KMS-11 (cell line): ENCODE measurements at regions not wholly inside any gene's neighbourhood (a gene's known extent, or its start where the extent isn't known, plus 50 kb on each side); places are given as distances from the start of the nearest gene placed in this dataset.

ENCODE experiments used
- H2AFZ ChIP-seq: fragments of 200-600 bp; sonication (generic); 2 replicates; pipeline ENCODE4 v1.6.1; 2016; ENCODE audit warnings: antibody characterized with exemption, mixed run types, low read depth
- H3K27ac ChIP-seq: fragments of 200-600 bp; sonication (generic); 2 replicates; pipeline ENCODE4 v1.6.1; 2016; ENCODE audit warnings: mild to moderate bottlenecking, mixed run types
- H3K27me3 ChIP-seq: fragments of 200-600 bp; sonication (generic); 2 replicates; pipeline ENCODE4 v1.6.1; 2017; ENCODE audit warnings: mild to moderate bottlenecking, low read depth, mixed run types, moderate library complexity; ENCODE audit not compliant: insufficient read depth
- H3K36me3 ChIP-seq: fragments of 200-600 bp; sonication (generic); 2 replicates; pipeline ENCODE4 v1.6.1; 2017; ENCODE audit warnings: mild to moderate bottlenecking, mixed run types; ENCODE audit not compliant: insufficient read depth
- H3K4me1 ChIP-seq: fragments of 200-600 bp; sonication (generic); 2 replicates; pipeline ENCODE4 v1.6.1; 2016; ENCODE audit warnings: mild to moderate bottlenecking, low read depth, mixed run types; ENCODE audit not compliant: poor library complexity, severe bottlenecking
- H3K4me2 ChIP-seq: fragments of 200-600 bp; sonication (generic); 2 replicates; pipeline ENCODE4 v1.7.0; 2016; ENCODE audit warnings: mild to moderate bottlenecking, mixed run types
- H3K4me3 ChIP-seq: fragments of 200-600 bp; sonication (generic); IDR thresholded peaks from 2 replicates; pipeline ENCODE4 v1.6.1; 2017; ENCODE audit warnings: low read depth, low read length, mixed read lengths; ENCODE audit not compliant: insufficient read depth
- H3K79me2 ChIP-seq: fragments of 200-600 bp; sonication (generic); 2 replicates; pipeline ENCODE4 v1.6.1; 2016; ENCODE audit warnings: low read depth, mixed run types; ENCODE audit not compliant: insufficient read depth
- H3K9ac ChIP-seq: fragments of 200-600 bp; sonication (generic); 2 replicates; pipeline ENCODE4 v1.6.1; 2016; ENCODE audit warnings: mild to moderate bottlenecking, mixed run types
- H4K20me1 ChIP-seq: fragments of 200-600 bp; sonication (generic); 2 replicates; pipeline ENCODE4 v1.6.1; 2016; ENCODE audit warnings: mild to moderate bottlenecking, mixed run types; ENCODE audit not compliant: insufficient read depth
- CTCF ChIP-seq: fragments of 200-600 bp; sonication (generic); conservative IDR thresholded peaks from 2 replicates; pipeline ENCODE4 v1.6.1; 2017; ENCODE audit warnings: low read depth, mild to moderate bottlenecking, antibody characterized with exemption, low read length, moderate library complexity, mixed read lengths

GRCh38 chr6:113112086-113112485, 745.1 kb upstream of the MARCKS start:
- Histone ChIP-seq H2AFZ (no peak overlapping the region), H3K36me3 (no peaks in the 10 kb centered on the region), H3K4me1 (no peaks in the 10 kb centered on the region), H3K4me2 (no peak overlapping the region), H3K79me2 (no peaks in the 10 kb centered on the region), H3K27me3 (no peaks in the 10 kb centered on the region), H3K27ac (no peak overlapping the region), H3K4me3 (no peak overlapping the region), H4K20me1 (no peaks in the 10 kb centered on the region), H3K9ac (no peak overlapping the region)
- TF ChIP-seq CTCF = no peak

GRCh38 chr6:113115196-113115595, 741.9 kb upstream of the MARCKS start:
- Histone ChIP-seq H4K20me1 (no peaks in the 10 kb centered on the region), H3K4me3 (no peak overlapping the region), H3K36me3 (no peaks in the 10 kb centered on the region), H3K27me3 (no peaks in the 10 kb centered on the region), H2AFZ (no peak overlapping the region), H3K9ac (no peak overlapping the region), H3K4me1 (no peaks in the 10 kb centered on the region), H3K27ac (no peak overlapping the region), H3K79me2 (no peaks in the 10 kb centered on the region), H3K4me2 (no peak overlapping the region)
- TF ChIP-seq CTCF = no peak

GRCh38 chr6:113120224-113120581, 736.9 kb upstream of the MARCKS start:
- no peak for TF ChIP-seq CTCF
- H3K9ac ChIP-seq = no peak overlapping the region
- H2AFZ ChIP-seq = no peak overlapping the region
- peaks cover 11% of the 10 kb centered on the region for H3K4me1 ChIP-seq
- no peaks in the 10 kb centered on the region for H3K27me3 ChIP-seq
- H4K20me1 ChIP-seq = no peaks in the 10 kb centered on the region
- H3K27ac ChIP-seq = no peak overlapping the region
- no peak overlapping the region for H3K4me2 ChIP-seq
- H3K4me3 ChIP-seq = no peak overlapping the region
- H3K36me3 ChIP-seq = no peaks in the 10 kb centered on the region
- H3K79me2 ChIP-seq = no peaks in the 10 kb centered on the region

GRCh38 chr6:113120582-113121285, 736.4 kb upstream of the MARCKS start:
- Histone ChIP-seq H3K4me2 (no peak overlapping the region), H3K36me3 (no peaks in the 10 kb centered on the region), H3K4me1 (peaks cover 11% of the 10 kb centered on the region), H3K27me3 (no peaks in the 10 kb centered on the region), H4K20me1 (no peaks in the 10 kb centered on the region), H3K79me2 (no peaks in the 10 kb centered on the region), H3K27ac (no peak overlapping the region), H3K4me3 (no peak overlapping the region), H3K9ac (no peak overlapping the region), H2AFZ (no peak overlapping the region)
- no peak for TF ChIP-seq CTCF
